ENCODE measurements at regions not wholly inside any gene's neighbourhood (a gene's known extent, or its start where the extent isn't known, plus 50 kb on each side); places are given as distances from the start of the nearest gene placed in this dataset.

DNA sequence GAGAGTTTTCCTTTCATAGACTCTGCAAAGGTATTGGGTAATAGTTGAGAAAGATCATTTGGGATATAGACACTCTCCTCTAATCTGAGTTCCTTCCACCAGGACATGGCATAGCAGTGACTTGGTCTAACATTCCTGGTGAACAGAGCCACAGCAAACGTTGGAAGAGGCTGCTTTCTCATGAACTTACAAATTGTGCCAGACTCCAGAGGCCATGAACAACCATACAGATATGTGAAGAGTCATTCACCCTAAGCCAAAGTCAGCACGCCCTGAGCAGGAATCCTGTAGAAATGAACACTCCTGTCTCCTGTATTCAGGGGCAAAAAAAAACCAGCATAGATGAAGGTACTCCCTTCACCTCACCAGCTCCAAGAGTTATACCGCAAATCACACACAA, 152.8 kb downstream of the TMEM18 start (continued):
- no peak for TF ChIP-seq CTBP2 (IDR thresholded peaks at IDR 0.05; ENCODE audit: borderline replicate concordance, insufficient read depth, insufficient read length, low read length)
- TF ChIP-seq PHF8 (conservative IDR thresholded peaks at IDR 0.05; ENCODE audit: low read depth, low read length): no peak
- TF ChIP-seq, protein P1, sequence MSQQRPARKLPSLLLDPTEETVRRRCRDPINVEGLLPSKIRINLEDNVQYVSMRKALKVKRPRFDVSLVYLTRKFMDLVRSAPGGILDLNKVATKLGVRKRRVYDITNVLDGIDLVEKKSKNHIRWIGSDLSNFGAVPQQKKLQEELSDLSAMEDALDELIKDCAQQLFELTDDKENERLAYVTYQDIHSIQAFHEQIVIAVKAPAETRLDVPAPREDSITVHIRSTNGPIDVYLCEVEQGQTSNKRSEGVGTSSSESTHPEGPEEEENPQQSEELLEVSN (IDR thresholded peaks at IDR 0.05): no peak
- no peak for TF ChIP-seq SIRT6 (IDR thresholded peaks at IDR 0.05; ENCODE audit: low read length)
- TF ChIP-seq TAF7 (optimal IDR thresholded peaks at IDR 0.05; ENCODE audit: borderline replicate concordance, low read depth, low read length): no peak
- TF ChIP-seq CHD1 (IDR thresholded peaks at IDR 0.05; ENCODE audit: low read depth, low read length): no peak
- TF ChIP-seq KDM1A (IDR thresholded peaks at IDR 0.05; ENCODE audit: borderline replicate concordance, low read length): no peak
- TF ChIP-seq ZNF274 (IDR thresholded peaks at IDR 0.05; ENCODE audit: borderline replicate concordance, extremely low read depth, low read length): no peak
